Lung (tissue), 11 donors: ENCODE measurements at regions not wholly inside any gene's neighbourhood (a gene's known extent, or its start where the extent isn't known, plus 50 kb on each side); places are given as distances from the start of the nearest gene placed in this dataset.

ENCODE experiments used
- ATAC-seq: fragments of 200-7000 bp; cut with Tn5 transposase; one replicate; pipeline ENCODE4 v1.9.1; 2020; ENCODE audit warnings: moderate number of reproducible peaks; ENCODE audit not compliant: insufficient read depth, low FRiP score
- DNase-seq, 3 donors: peaks; one replicate each; pipeline ENCODE4 v3.0.0-alpha.2; 2013 to 2017
- H3K27ac ChIP-seq, 2 donors: one replicate each; pipeline ENCODE4 v1.5.1; 2013; ENCODE audit warnings: mild to moderate bottlenecking in 2 of 2, moderate library complexity in 2 of 2, control low read depth in 1 of 2, inconsistent platforms in 1 of 2, low read depth in 1 of 2, low read length in 1 of 2
- H3K27me3 ChIP-seq, 3 donors: one replicate each; pipeline ENCODE4 v1.5.1; 2013; ENCODE audit warnings: low read length in 2 of 3; ENCODE audit not compliant: control insufficient read depth in 3 of 3, insufficient read depth in 3 of 3
- H3K36me3 ChIP-seq, 4 donors: one replicate each; pipeline ENCODE4 v1.5.1; 2013; ENCODE audit warnings: low read length in 4 of 4, mild to moderate bottlenecking in 1 of 4, moderate library complexity in 1 of 4; ENCODE audit not compliant: control insufficient read depth in 4 of 4, insufficient read depth in 4 of 4
- H3K4me1 ChIP-seq, 5 donors: one replicate each; pipeline ENCODE4 v1.5.1; 2013; ENCODE audit warnings: low read length in 5 of 5, mild to moderate bottlenecking in 2 of 5, moderate library complexity in 1 of 5; ENCODE audit not compliant: control insufficient read depth in 5 of 5, insufficient read depth in 5 of 5
- H3K4me3 ChIP-seq: one replicate; pipeline ENCODE4 v1.5.1; 2013; ENCODE audit warnings: mild to moderate bottlenecking, control low read depth, moderate library complexity
- H3K9ac ChIP-seq, 2 donors: one replicate each; pipeline ENCODE4 v1.5.1; 2013; ENCODE audit warnings: low read length in 2 of 2, control low read depth in 1 of 2; ENCODE audit not compliant: insufficient read depth in 1 of 2
- H3K9me3 ChIP-seq, 4 donors: one replicate each; pipeline ENCODE4 v1.5.1; 2013; ENCODE audit warnings: low read length in 3 of 4, mild to moderate bottlenecking in 1 of 4, moderate library complexity in 1 of 4; ENCODE audit not compliant: control insufficient read depth in 4 of 4, insufficient read depth in 3 of 4
- WGBS, 2 donors: extraction: QIAGEN DNeasy Blood & Tissue Kit; methylation state at CpG; one replicate each; pipeline ENCODE4 v1.1.7; 2013; 5-methylcytosine and 5-hydroxymethylcytosine counted together
- TF ChIP-seq, protein P1 (sequence below): IDR thresholded peaks from 2 replicates; pipeline ENCODE4 v1.5.1; 2012; ENCODE audit warnings: mild to moderate bottlenecking; ENCODE audit errors: control extremely low read depth, extremely low read depth
- donor health status: control.
- donor health status: control.
- donor health status: Bipolar disorder and iron deficiency.
- donor health status: healthy.
- donor health status: DM: yes; HTN: yes; CAD: no.

DNA sequence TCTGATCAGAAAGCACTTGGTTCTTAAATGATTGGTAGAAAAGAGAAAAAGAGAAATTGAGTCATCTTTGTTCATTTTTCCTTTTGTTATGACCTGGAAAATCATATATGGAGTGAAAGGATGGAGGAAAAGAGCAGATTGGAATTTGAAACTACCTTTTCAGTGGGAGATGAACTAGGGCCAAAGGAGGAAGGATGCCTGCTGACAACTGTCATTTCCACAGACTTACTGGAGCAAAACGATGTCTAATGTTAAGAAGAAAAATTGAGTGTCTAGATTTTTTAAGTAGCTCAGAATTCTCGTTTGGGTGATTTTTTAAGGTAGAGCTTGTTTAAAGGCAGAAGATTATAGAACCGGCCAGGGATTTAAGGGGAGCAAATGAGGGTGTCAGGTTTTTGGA, 144.6 kb upstream of the KCNIP4 start:
- no peak overlapping the region for H3K9ac ChIP-seq
- ATAC-seq: no peak
- no peaks in the 10 kb centered on the region for H3K4me1 ChIP-seq

DNA sequence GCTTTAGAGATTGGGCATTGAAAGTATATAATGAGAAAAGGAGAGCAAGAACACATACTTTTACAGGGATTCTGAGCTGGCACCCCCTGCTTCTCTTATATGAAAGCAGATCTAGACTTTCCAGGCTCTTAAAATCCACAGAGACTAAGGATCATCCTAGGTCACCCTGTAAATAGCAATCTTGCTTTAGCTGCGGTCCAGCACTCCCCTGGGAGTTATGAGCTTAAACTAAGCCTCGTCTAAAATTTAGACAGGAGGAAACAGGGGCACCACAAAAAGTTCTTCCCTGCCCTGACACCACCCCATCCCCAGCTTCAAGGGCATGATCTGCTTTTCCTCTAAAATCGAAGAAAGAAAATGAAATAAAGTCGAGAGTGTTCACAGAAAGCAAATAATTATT, 143.3 kb upstream of the KCNIP4 start:
- TF ChIP-seq, protein P1, sequence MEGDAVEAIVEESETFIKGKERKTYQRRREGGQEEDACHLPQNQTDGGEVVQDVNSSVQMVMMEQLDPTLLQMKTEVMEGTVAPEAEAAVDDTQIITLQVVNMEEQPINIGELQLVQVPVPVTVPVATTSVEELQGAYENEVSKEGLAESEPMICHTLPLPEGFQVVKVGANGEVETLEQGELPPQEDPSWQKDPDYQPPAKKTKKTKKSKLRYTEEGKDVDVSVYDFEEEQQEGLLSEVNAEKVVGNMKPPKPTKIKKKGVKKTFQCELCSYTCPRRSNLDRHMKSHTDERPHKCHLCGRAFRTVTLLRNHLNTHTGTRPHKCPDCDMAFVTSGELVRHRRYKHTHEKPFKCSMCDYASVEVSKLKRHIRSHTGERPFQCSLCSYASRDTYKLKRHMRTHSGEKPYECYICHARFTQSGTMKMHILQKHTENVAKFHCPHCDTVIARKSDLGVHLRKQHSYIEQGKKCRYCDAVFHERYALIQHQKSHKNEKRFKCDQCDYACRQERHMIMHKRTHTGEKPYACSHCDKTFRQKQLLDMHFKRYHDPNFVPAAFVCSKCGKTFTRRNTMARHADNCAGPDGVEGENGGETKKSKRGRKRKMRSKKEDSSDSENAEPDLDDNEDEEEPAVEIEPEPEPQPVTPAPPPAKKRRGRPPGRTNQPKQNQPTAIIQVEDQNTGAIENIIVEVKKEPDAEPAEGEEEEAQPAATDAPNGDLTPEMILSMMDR: no peak
- 61 to 72% methylated on average over 4 of the region's 4 CpGs for WGBS, 2 donors
- DNase-seq: no peak
- Histone ChIP-seq H3K27ac (no peak overlapping the region), H3K27me3 (peaks cover 0 to 2% (median 0%) of the 10 kb centered on the region in 3 donors), H3K9me3 (peaks cover 0 to 2% (median 0%) of the 10 kb centered on the region in 4 donors), H3K9ac (no peak overlapping the region), H3K4me3 (no peak overlapping the region), H3K4me1 (no peaks in the 10 kb centered on the region), H3K36me3 (no peaks in the 10 kb centered on the region)
- no peak for ATAC-seq

More for the DNA sequence above, 144.6 kb upstream of the KCNIP4 start:
- no peaks in the 10 kb centered on the region for H3K36me3 ChIP-seq
- H3K27me3 ChIP-seq: peaks cover 0 to 2% (median 0%) of the 10 kb centered on the region in 3 donors
- TF ChIP-seq, protein P1: no peak
- H3K9me3 ChIP-seq: no peaks in the 10 kb centered on the region
- no peak for DNase-seq
- WGBS, 2 donors: 59 to 76% methylated on average over 3 of the region's 3 CpGs
- H3K4me3 ChIP-seq: no peak overlapping the region
- H3K27ac ChIP-seq: no peak overlapping the region

DNA sequence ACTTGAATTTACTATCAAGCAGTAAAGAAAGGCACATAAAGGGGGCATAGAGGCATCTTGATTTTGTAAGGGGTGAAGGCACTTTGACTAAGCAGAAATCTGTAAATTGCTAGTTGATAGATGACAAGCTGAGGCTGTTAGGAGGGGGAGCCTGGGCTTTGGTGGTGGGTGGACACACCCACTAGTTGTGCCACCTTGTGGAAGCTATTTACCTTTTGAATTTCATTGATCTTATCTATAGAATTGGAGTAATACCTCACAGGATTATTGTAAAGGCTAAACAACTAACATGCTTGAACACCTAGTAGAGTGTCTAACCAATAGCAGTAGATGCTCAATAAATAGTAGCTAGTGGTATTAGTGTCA, 142.8 kb upstream of the KCNIP4 start:
- Histone ChIP-seq H3K9me3 (peaks cover 0 to 2% (median 0%) of the 10 kb centered on the region in 4 donors), H3K27me3 (peaks cover 0 to 2% (median 0%) of the 10 kb centered on the region in 3 donors)
- no peak for ATAC-seq

More for the DNA sequence above, 142.8 kb upstream of the KCNIP4 start:
- Histone ChIP-seq H3K9ac (no peak overlapping the region), H3K4me3 (no peak overlapping the region), H3K36me3 (no peaks in the 10 kb centered on the region), H3K27ac (no peak overlapping the region), H3K4me1 (no peaks in the 10 kb centered on the region)
- DNase-seq: no peak
- TF ChIP-seq, protein P1: no peak
